IMR-90 (cell line): ENCODE measurements at regions not wholly inside any gene's neighbourhood (a gene's known extent, or its start where the extent isn't known, plus 50 kb on each side); places are given as distances from the start of the nearest gene placed in this dataset.
"Not testable (repeated sequence)": the region's sequence is repeated elsewhere in the genome, so short reads cannot be mapped to it uniquely, and the experiment has no call there.

Experiments used
- ATAC-seq: fragments of 200-7000 bp; cut with Tn5 transposase; 2 replicates; pipeline ENCODE4 v1.9.1; 2020; ENCODE audit warnings: low read depth, mild to moderate bottlenecking, moderate library complexity
- BruUV-seq: library from RNA; stranded (reverse); fragments of 400-500 nt; replicated peaks from 2 replicates; lab custom pipeline; 2021; lab: Mats Ljungman, UMichigan
- CTCF ChIA-PET: fragments of 300-600 bp; formaldehyde crosslinking; extraction: SDS; loops from one replicate; lab custom pipeline; 2021; ENCODE audit warnings: antibody characterized with exemption; lab: Yijun Ruan, JAX
- POLR2A ChIA-PET: fragments of 300-600 bp; sonication (Branson Sonifier 250); formaldehyde crosslinking; loops from one replicate; lab custom pipeline; 2022; ENCODE audit warnings: antibody characterized with exemption; ENCODE audit not compliant: unreplicated experiment; lab: Charles Lee
- DNase-seq: peaks from one replicate; pipeline ENCODE4 v3.0.0; 2013
- H2AFZ ChIP-seq: replicated peaks from 2 replicates; pipeline ENCODE3; 2013; ENCODE audit warnings: low read length, mild to moderate bottlenecking; ENCODE audit not compliant: poor library complexity
- H2AK5ac ChIP-seq: 2 replicates; pipeline ENCODE4 v1.6.1; 2013; ENCODE audit warnings: low read depth, low read length, inconsistent platforms
- H2AK9ac ChIP-seq: replicated peaks from 2 replicates; pipeline ENCODE3; 2013; ENCODE audit warnings: mild to moderate bottlenecking, low read depth, low read length, moderate library complexity; ENCODE audit not compliant: poor library complexity
- H2BK120ac ChIP-seq: 2 replicates; pipeline ENCODE4 v1.6.1; 2013; ENCODE audit warnings: low read depth, low read length, inconsistent platforms
- H2BK15ac ChIP-seq: 3 replicates; pipeline ENCODE4 v1.6.1; 2013; ENCODE audit warnings: low read depth, low read length, inconsistent platforms
- H2BK20ac ChIP-seq: 2 replicates; pipeline ENCODE4 v1.6.1; 2013; ENCODE audit warnings: low read depth, mild to moderate bottlenecking, inconsistent platforms, low read length, moderate library complexity
- H2BK5ac ChIP-seq: 2 replicates; pipeline ENCODE4 v1.6.1; 2013; ENCODE audit warnings: mild to moderate bottlenecking, low read depth, low read length, inconsistent platforms; ENCODE audit not compliant: poor library complexity, severe bottlenecking
- H3K14ac ChIP-seq: replicated peaks from 2 replicates; pipeline ENCODE4 v1.6.1; 2013; ENCODE audit warnings: low read depth, low read length, inconsistent platforms
- H3K18ac ChIP-seq: 2 replicates; pipeline ENCODE4 v1.6.1; 2013; ENCODE audit warnings: low read depth, low read length, control low read depth
- H3K23ac ChIP-seq: 2 replicates; pipeline ENCODE4 v1.6.1; 2013; ENCODE audit warnings: low read depth, low read length, inconsistent platforms
- H3K27ac ChIP-seq: 2 replicates; pipeline ENCODE4 v1.5.1; 2013; ENCODE audit warnings: mild to moderate bottlenecking, control low read depth, low read length; ENCODE audit not compliant: insufficient read depth
- H3K27me3 ChIP-seq: 2 replicates; pipeline ENCODE4 v1.6.1; 2013; ENCODE audit warnings: low read length; ENCODE audit not compliant: control insufficient read depth, insufficient read depth
- H3K36me3 ChIP-seq: 2 replicates; pipeline ENCODE4 v1.6.1; 2013; ENCODE audit warnings: low read length, mixed read lengths; ENCODE audit not compliant: control insufficient read depth, insufficient read depth
- H3K4ac ChIP-seq: 2 replicates; pipeline ENCODE4 v1.6.1; 2013; ENCODE audit warnings: low read depth, low read length, inconsistent platforms
- H3K4me1 ChIP-seq: 2 replicates; pipeline ENCODE4 v1.6.1; 2013; ENCODE audit warnings: low read length, mixed read lengths; ENCODE audit not compliant: control insufficient read depth, insufficient read depth
- H3K4me2 ChIP-seq: 2 replicates; pipeline ENCODE4 v1.6.1; 2013; ENCODE audit warnings: low read depth, mild to moderate bottlenecking, control low read depth, low read length, moderate library complexity
- H3K4me3 ChIP-seq: 2 replicates; pipeline ENCODE4 v1.5.1; 2013; ENCODE audit warnings: low read depth, mild to moderate bottlenecking, control low read depth, low read length, moderate library complexity; ENCODE audit not compliant: insufficient read depth
- H3K56ac ChIP-seq: 2 replicates; pipeline ENCODE4 v1.6.1; 2013; ENCODE audit warnings: low read length, inconsistent platforms; ENCODE audit not compliant: insufficient read depth; ENCODE audit errors: extremely low read depth
- H3K79me1 ChIP-seq, 2 experiments: 2 replicates each; pipeline ENCODE4 v1.6.1; 2013; ENCODE audit warnings: low read length in 2 of 2, inconsistent platforms in 1 of 2, low read depth in 1 of 2
- H3K9ac ChIP-seq: 2 replicates; pipeline ENCODE4 v1.6.1; 2013; ENCODE audit warnings: low read depth, low read length, control low read depth
- H3K9me1 ChIP-seq: 2 replicates; pipeline ENCODE4 v1.6.1; 2013; ENCODE audit warnings: low read length, inconsistent platforms; ENCODE audit not compliant: insufficient read depth
- H3K9me3 ChIP-seq: 2 replicates; pipeline ENCODE4 v1.6.1; 2013; ENCODE audit warnings: low read length; ENCODE audit not compliant: control insufficient read depth, insufficient read depth
- H4K20me1 ChIP-seq: 2 replicates; pipeline ENCODE4 v1.6.1; 2013; ENCODE audit warnings: low read length, inconsistent platforms; ENCODE audit not compliant: insufficient read depth
- H4K5ac ChIP-seq: 2 replicates; pipeline ENCODE4 v1.6.1; 2013; ENCODE audit warnings: mild to moderate bottlenecking, low read depth, low read length, control low read depth
- H4K8ac ChIP-seq, 2 experiments: 2 replicates each; pipeline ENCODE4 v1.6.1; 2013; ENCODE audit warnings: low read depth in 2 of 2, low read length in 2 of 2, control low read depth in 1 of 2, inconsistent platforms in 1 of 2
- H4K91ac ChIP-seq: 2 replicates; pipeline ENCODE4 v1.6.1; 2013; ENCODE audit warnings: low read depth, low read length, inconsistent platforms; ENCODE audit not compliant: insufficient read depth
- WGBS, 2 experiments: methylation state at CpG; one replicate each; pipeline versions ENCODE4 v1.1.5 to v1.1.7; 2013; ENCODE audit warnings: missing lambda C conversion rate in 2 of 2; ENCODE audit not compliant: insufficient read length in 1 of 2; ENCODE audit errors: extremely low coverage in 2 of 2; 5-methylcytosine and 5-hydroxymethylcytosine counted together
- dilution Hi-C: fragments of 300-500 bp; cut with HindIII; formaldehyde crosslinking; loops from one replicate; pipeline ENCODE4 v1.14.3; 2018; ENCODE audit warnings: low sequenced_read_pairs; ENCODE audit not compliant: unreplicated experiment
- in situ Hi-C: fragments of 300-500 bp; cut with MboI; formaldehyde crosslinking; loops from 3 replicates; pipeline ENCODE4 v1.14.3; 2019; ENCODE audit warnings: low sequenced_read_pairs, inconsistent platforms, mixed read lengths
- intact Hi-C: fragments of 100-400 bp; cut with micrococcal nuclease; formaldehyde crosslinking; loops from 2 replicates; pipeline ENCODE4 v1.10.0; 2022

GRCh38 chr21:27929179-27929578, 962.3 kb upstream of the ADAMTS5 start:
- H2BK120ac ChIP-seq, dilution Hi-C loops, H3K79me1 ChIP-seq, H3K9me3 ChIP-seq, H3K14ac ChIP-seq, H3K27ac ChIP-seq, POLR2A ChIA-PET, H3K4ac ChIP-seq, H2AK5ac ChIP-seq, in situ Hi-C loops, H3K56ac ChIP-seq, H2BK15ac ChIP-seq, intact Hi-C loops, H4K20me1 ChIP-seq, H3K36me3 ChIP-seq, H3K9me1 ChIP-seq, H4K91ac ChIP-seq, H3K23ac ChIP-seq, H3K4me3 ChIP-seq, H3K27me3 ChIP-seq, H4K5ac ChIP-seq, CTCF ChIA-PET, H3K9ac ChIP-seq, H3K4me2 ChIP-seq, H3K4me1 ChIP-seq, H2AFZ ChIP-seq, H4K8ac ChIP-seq, BruUV-seq, H2AK9ac ChIP-seq: not testable (repeated sequence)
- no CpG with 5 or more reads among the region's 4 CpGs for WGBS, 2 experiments
- peak; percentile 31; the same call in 1 of the 2 replicates for ATAC-seq
- DNase-seq = peak; percentile 55
- Histone ChIP-seq H3K18ac (peak overlapping the region; percentile 12), H2BK20ac (peak overlapping the region; percentile 1; the same call in 1 of the 2 replicates), H2BK5ac (peak overlapping the region; percentile 39)
